ENCODE measurements at regions not wholly inside any gene's neighbourhood (a gene's known extent, or its start where the extent isn't known, plus 50 kb on each side); places are given as distances from the start of the nearest gene placed in this dataset.

- Histone ChIP-seq H3K9me2 (ENCODE audit: insufficient read depth, low read length) (no peaks in the 10 kb centered on the region), H2AFZ (ENCODE audit: low read length) (no peak overlapping the region), H3K4me3 (ENCODE audit: low read depth, low read length, poor library complexity, severe bottlenecking) (no peak overlapping the region), H4K20me1 (ENCODE audit: insufficient read depth, low read length) (no peaks in the 10 kb centered on the region), H3K79me2 (ENCODE audit: insufficient read depth, low read depth, low read length) (no peaks in the 10 kb centered on the region), H3K4me1 (ENCODE audit: insufficient read depth, low read length, poor library complexity, severe bottlenecking) (no peaks in the 10 kb centered on the region), H3K36me3 (ENCODE audit: insufficient read depth, low read length) (no peaks in the 10 kb centered on the region), H3K9me3 (ENCODE audit: low read length) (no peaks in the 10 kb centered on the region), H3K27ac (ENCODE audit: low read depth, low read length, poor library complexity, severe bottlenecking) (no peak overlapping the region), H3K4me2 (ENCODE audit: low read length) (no peak overlapping the region)
- no peak for DNase-seq (ENCODE audit: low spot score)
- CTCF ChIA-PET (ENCODE audit: unreplicated experiment), result no interaction called here
- POLR2A ChIA-PET, result no interaction called here
- intact Hi-C loops (cut with micrococcal nuclease; ENCODE audit: unreplicated experiment), result loop anchor here (10.0 kb wide), 1 partner anchor 317 kb away; the partner anchor contains the start of gene PDS5B
- TF ChIP-seq EZH2phosphoT487 (IDR thresholded peaks at IDR 0.05; ENCODE audit: borderline replicate concordance, low read depth, low read length), result no peak
- TF ChIP-seq, protein P1, sequence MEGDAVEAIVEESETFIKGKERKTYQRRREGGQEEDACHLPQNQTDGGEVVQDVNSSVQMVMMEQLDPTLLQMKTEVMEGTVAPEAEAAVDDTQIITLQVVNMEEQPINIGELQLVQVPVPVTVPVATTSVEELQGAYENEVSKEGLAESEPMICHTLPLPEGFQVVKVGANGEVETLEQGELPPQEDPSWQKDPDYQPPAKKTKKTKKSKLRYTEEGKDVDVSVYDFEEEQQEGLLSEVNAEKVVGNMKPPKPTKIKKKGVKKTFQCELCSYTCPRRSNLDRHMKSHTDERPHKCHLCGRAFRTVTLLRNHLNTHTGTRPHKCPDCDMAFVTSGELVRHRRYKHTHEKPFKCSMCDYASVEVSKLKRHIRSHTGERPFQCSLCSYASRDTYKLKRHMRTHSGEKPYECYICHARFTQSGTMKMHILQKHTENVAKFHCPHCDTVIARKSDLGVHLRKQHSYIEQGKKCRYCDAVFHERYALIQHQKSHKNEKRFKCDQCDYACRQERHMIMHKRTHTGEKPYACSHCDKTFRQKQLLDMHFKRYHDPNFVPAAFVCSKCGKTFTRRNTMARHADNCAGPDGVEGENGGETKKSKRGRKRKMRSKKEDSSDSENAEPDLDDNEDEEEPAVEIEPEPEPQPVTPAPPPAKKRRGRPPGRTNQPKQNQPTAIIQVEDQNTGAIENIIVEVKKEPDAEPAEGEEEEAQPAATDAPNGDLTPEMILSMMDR (conservative IDR thresholded peaks at IDR 0.05; ENCODE audit: low read length), result no peak
- BruUV-seq (replicated peaks), result no TSS peak
Observed at GRCh38 chr13:32902029-32902780, 114.0 kb upstream of the KL start.

GRCh38 chr13:32902874-32903273 lies 113.3 kb upstream of the KL start:
- TF ChIP-seq EZH2phosphoT487 (IDR thresholded peaks at IDR 0.05; ENCODE audit: borderline replicate concordance, low read depth, low read length), result no peak
- TF ChIP-seq, protein P1 (conservative IDR thresholded peaks at IDR 0.05; ENCODE audit: low read length), result no peak
- H3K9me2 ChIP-seq (ENCODE audit: insufficient read depth, low read length), result no peaks in the 10 kb centered on the region
- no peaks in the 10 kb centered on the region for H4K20me1 ChIP-seq (ENCODE audit: insufficient read depth, low read length)
- no peak for DNase-seq (ENCODE audit: low spot score)
- no peak overlapping the region for H3K4me2 ChIP-seq (ENCODE audit: low read length)
- no peaks in the 10 kb centered on the region for H3K36me3 ChIP-seq (ENCODE audit: insufficient read depth, low read length)
- BruUV-seq (replicated peaks), result no TSS peak
- H3K4me1 ChIP-seq (ENCODE audit: insufficient read depth, low read length, poor library complexity, severe bottlenecking), result no peaks in the 10 kb centered on the region
- no peaks in the 10 kb centered on the region for H3K79me2 ChIP-seq (ENCODE audit: insufficient read depth, low read depth, low read length)
- H2AFZ ChIP-seq (ENCODE audit: low read length), result no peak overlapping the region
- no peaks in the 10 kb centered on the region for H3K9me3 ChIP-seq (ENCODE audit: low read length)
- no peak overlapping the region for H3K27ac ChIP-seq (ENCODE audit: low read depth, low read length, poor library complexity, severe bottlenecking)
- intact Hi-C loops (cut with micrococcal nuclease; ENCODE audit: unreplicated experiment), result loop anchor here (10.0 kb wide), 1 partner anchor 318 kb away; the partner anchor contains the start of gene PDS5B
- ChIA-PET CTCF (ENCODE audit: unreplicated experiment) (no interaction called here), POLR2A (no interaction called here)
- no peak overlapping the region for H3K4me3 ChIP-seq (ENCODE audit: low read depth, low read length, poor library complexity, severe bottlenecking)

DNA sequence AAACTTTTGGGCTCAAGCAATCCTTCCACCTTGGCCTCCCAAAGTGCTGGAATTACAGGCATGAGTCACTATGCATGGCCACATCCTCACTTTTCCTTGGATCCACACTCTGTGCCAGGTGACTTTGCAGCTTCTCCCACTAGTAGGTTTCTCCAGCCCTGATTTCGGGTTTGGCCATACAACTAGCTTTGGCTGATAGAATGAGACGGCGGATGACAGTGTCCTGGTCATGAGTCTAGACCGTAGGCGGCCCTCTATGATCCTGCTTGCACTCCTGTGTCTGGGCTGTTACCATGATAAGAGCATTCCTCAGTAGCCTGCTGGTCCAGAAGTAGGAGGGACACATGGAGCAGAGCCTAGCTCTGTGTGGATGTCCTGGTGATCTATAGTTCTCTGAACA lies 112.5 kb upstream of the KL start:
- intact Hi-C loops (cut with micrococcal nuclease; ENCODE audit: unreplicated experiment), result loop anchor here (10.0 kb wide), 1 partner anchor 319 kb away; the partner anchor contains the start of gene PDS5B
- no peak overlapping the region for H3K4me2 ChIP-seq (ENCODE audit: low read length)
- H2AFZ ChIP-seq (ENCODE audit: low read length), result no peak overlapping the region
- no peak for TF ChIP-seq EZH2phosphoT487 (IDR thresholded peaks at IDR 0.05; ENCODE audit: borderline replicate concordance, low read depth, low read length)
- TF ChIP-seq, protein P1 (conservative IDR thresholded peaks at IDR 0.05; ENCODE audit: low read length), result no peak
- no peak overlapping the region for H3K27ac ChIP-seq (ENCODE audit: low read depth, low read length, poor library complexity, severe bottlenecking)
- DNase-seq (ENCODE audit: low spot score), result no peak
- ChIA-PET POLR2A (no interaction called here), CTCF (ENCODE audit: unreplicated experiment) (no interaction called here)
- BruUV-seq (replicated peaks), result no TSS peak
- no peaks in the 10 kb centered on the region for H3K9me2 ChIP-seq (ENCODE audit: insufficient read depth, low read length)
- no peaks in the 10 kb centered on the region for H3K79me2 ChIP-seq (ENCODE audit: insufficient read depth, low read depth, low read length)
- H3K4me3 ChIP-seq (ENCODE audit: low read depth, low read length, poor library complexity, severe bottlenecking), result no peak overlapping the region
- no peaks in the 10 kb centered on the region for H3K36me3 ChIP-seq (ENCODE audit: insufficient read depth, low read length)
- H4K20me1 ChIP-seq (ENCODE audit: insufficient read depth, low read length), result no peaks in the 10 kb centered on the region
- no peaks in the 10 kb centered on the region for H3K9me3 ChIP-seq (ENCODE audit: low read length)
- H3K4me1 ChIP-seq (ENCODE audit: insufficient read depth, low read length, poor library complexity, severe bottlenecking), result no peaks in the 10 kb centered on the region

Data from OCI-LY7 (cell line).